Vagina (tissue), 2 donors: ENCODE measurements at regions not wholly inside any gene's neighbourhood (a gene's known extent, or its start where the extent isn't known, plus 50 kb on each side); places are given as distances from the start of the nearest gene placed in this dataset.

Experiments used
- CTCF ChIP-seq, 3 experiments: fragments of 450-650 bp in 2 of 3; fragments of 200-600 bp in 1 of 3; sonication (generic) in 1 of 3; IDR thresholded peaks; one replicate each; pipeline ENCODE4 v1.5.1; 2017 to 2019; ENCODE audit warnings: antibody characterized with exemption in 3 of 3, mild to moderate bottlenecking in 2 of 3, moderate library complexity in 2 of 3
- POLR2A ChIP-seq, 2 donors: fragments of 450-650 bp; IDR thresholded peaks; one replicate each; pipeline ENCODE4 v1.6.1; 2017; ENCODE audit warnings: antibody characterized with exemption in 2 of 2, mild to moderate bottlenecking in 2 of 2, moderate library complexity in 2 of 2

- TF ChIP-seq CTCF (IDR thresholded peaks at IDR 0.05) (no peak), POLR2A (IDR thresholded peaks at IDR 0.05) (no peak)
These were observed 49.9 kb upstream of the SSBP2 start for GRCh38 chr5:81800797-81801196.
